ENCODE measurements at regions not wholly inside any gene's neighbourhood (a gene's known extent, or its start where the extent isn't known, plus 50 kb on each side); places are given as distances from the start of the nearest gene placed in this dataset.

DNA sequence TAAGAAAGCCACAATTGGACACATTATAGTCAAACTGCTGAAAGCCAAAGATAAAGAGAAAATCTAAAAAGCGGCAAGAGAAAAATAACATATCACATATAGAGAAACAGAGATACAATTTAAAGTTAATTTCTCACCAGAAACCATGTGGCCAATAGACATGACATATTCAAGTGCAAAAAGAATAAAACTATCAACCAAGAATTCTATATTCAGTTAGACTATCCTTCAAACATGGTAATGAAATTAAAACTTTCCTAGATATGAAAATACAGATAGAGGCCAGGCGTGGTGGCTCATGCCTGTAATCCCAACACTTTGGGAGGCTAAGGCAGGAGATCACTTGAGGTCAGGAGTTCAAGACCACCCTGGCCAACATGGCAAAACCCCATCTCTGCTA is 129.1 kb upstream of the RNF32 start:
- no peak for TF ChIP-seq EZH2 (IDR thresholded peaks at IDR 0.05; ENCODE audit: borderline replicate concordance, low read depth, low read length, poor library complexity, severe bottlenecking)
- TF ChIP-seq, protein P1, sequence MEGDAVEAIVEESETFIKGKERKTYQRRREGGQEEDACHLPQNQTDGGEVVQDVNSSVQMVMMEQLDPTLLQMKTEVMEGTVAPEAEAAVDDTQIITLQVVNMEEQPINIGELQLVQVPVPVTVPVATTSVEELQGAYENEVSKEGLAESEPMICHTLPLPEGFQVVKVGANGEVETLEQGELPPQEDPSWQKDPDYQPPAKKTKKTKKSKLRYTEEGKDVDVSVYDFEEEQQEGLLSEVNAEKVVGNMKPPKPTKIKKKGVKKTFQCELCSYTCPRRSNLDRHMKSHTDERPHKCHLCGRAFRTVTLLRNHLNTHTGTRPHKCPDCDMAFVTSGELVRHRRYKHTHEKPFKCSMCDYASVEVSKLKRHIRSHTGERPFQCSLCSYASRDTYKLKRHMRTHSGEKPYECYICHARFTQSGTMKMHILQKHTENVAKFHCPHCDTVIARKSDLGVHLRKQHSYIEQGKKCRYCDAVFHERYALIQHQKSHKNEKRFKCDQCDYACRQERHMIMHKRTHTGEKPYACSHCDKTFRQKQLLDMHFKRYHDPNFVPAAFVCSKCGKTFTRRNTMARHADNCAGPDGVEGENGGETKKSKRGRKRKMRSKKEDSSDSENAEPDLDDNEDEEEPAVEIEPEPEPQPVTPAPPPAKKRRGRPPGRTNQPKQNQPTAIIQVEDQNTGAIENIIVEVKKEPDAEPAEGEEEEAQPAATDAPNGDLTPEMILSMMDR (conservative IDR thresholded peaks at IDR 0.05; ENCODE audit: low read depth, low read length), result no peak
